DND-41 (cell line): ENCODE measurements at regions not wholly inside any gene's neighbourhood (a gene's known extent, or its start where the extent isn't known, plus 50 kb on each side); places are given as distances from the start of the nearest gene placed in this dataset.

Experiments used
- CTCF ChIP-seq: IDR thresholded peaks from 2 replicates; pipeline ENCODE4 v1.5.1; 2012; ENCODE audit warnings: borderline replicate concordance, low read length, moderate library complexity, mild to moderate bottlenecking; ENCODE audit not compliant: poor library complexity, severe bottlenecking; ENCODE audit errors: extremely low read depth
- EZH2 ChIP-seq: IDR thresholded peaks from 3 replicates; pipeline ENCODE4 v1.6.1; 2012; ENCODE audit warnings: borderline replicate concordance, low read depth, mild to moderate bottlenecking, moderate library complexity, low read length, inconsistent platforms; ENCODE audit not compliant: severe bottlenecking

GRCh38 chr6:134866563-134866962 lies 83.3 kb downstream of the ALDH8A1 start:
- no peak for TF ChIP-seq CTCF
- TF ChIP-seq EZH2, result no peak
